T-cell (primary cell): ENCODE measurements at regions not wholly inside any gene's neighbourhood (a gene's known extent, or its start where the extent isn't known, plus 50 kb on each side); places are given as distances from the start of the nearest gene placed in this dataset.
A peak's percentile ranks its signal among the peaks of the same experiment; 100 is the strongest.

Experiments
- ATAC-seq, 4 experiments: fragments of 200-7000 bp in 3 of 4; fragments of 150-1000 bp in 1 of 4; cut with Tn5 transposase; replicated peaks in 1 of 4; 1 replicate in 3 of 4; 2 replicates in 1 of 4; pipeline ENCODE4 v1.10.0; 2021; ENCODE audit warnings: moderate library complexity in 3 of 4, mild to moderate bottlenecking in 2 of 4, moderate number of reproducible peaks in 1 of 4
- CTCF ChIA-PET, 2 donors: fragments of 300-600 bp; sonication (Branson Sonifier 250); formaldehyde crosslinking; loops; one replicate each; lab custom pipeline; 2022; ENCODE audit warnings: antibody characterized with exemption in 2 of 2; lab: Charles Lee
- POLR2A ChIA-PET, 2 donors: fragments of 300-600 bp; sonication (Branson Sonifier 250); formaldehyde crosslinking; loops; one replicate each; lab custom pipeline; 2022; ENCODE audit warnings: antibody characterized with exemption in 2 of 2; lab: Charles Lee
- DNase-seq, 35 experiments: peaks; one replicate each; pipeline versions ENCODE4 v3.0.0 to v3.0.0-alpha.2; 2013 to 2023
- H3K27ac ChIP-seq: one replicate; pipeline ENCODE4 v1.5.1; 2013; ENCODE audit warnings: low read length
- H3K27me3 ChIP-seq, 2 experiments: replicated peaks in 1 of 2; 1 replicate in 1 of 2; 2 replicates in 1 of 2; pipeline versions ENCODE4 v1.6.1 to v1.7.0; 2013; ENCODE audit warnings: low read length in 1 of 2, mixed read lengths in 1 of 2; ENCODE audit not compliant: control insufficient read depth in 2 of 2, insufficient read depth in 2 of 2; ENCODE audit errors: extremely low read depth in 1 of 2
- H3K36me3 ChIP-seq, 2 donors: 1 replicate in 1 of 2; 2 replicates in 1 of 2; pipeline versions ENCODE4 v1.6.1 to v1.7.0; 2013; ENCODE audit warnings: low read length in 1 of 2; ENCODE audit not compliant: control insufficient read depth in 2 of 2, insufficient read depth in 1 of 2; ENCODE audit errors: extremely low read depth in 1 of 2
- H3K4me1 ChIP-seq, 2 experiments: 1 replicate in 1 of 2; 2 replicates in 1 of 2; pipeline versions ENCODE4 v1.6.1 to v1.7.0; 2013; ENCODE audit warnings: low read length in 2 of 2, mixed read lengths in 1 of 2; ENCODE audit not compliant: insufficient read depth in 2 of 2, control insufficient read depth in 1 of 2; ENCODE audit errors: extremely low read depth in 1 of 2
- H3K4me3 ChIP-seq, 2 donors: 1 replicate in 1 of 2; 2 replicates in 1 of 2; pipeline versions ENCODE4 v1.5.1 to v1.7.0; 2013; ENCODE audit warnings: mild to moderate bottlenecking in 2 of 2, low read length in 1 of 2, moderate library complexity in 1 of 2; ENCODE audit not compliant: control insufficient read depth in 1 of 2; ENCODE audit errors: extremely low read depth in 1 of 2
- H3K9me3 ChIP-seq: 2 replicates; pipeline ENCODE4 v1.7.0; 2013
- H3K27ac Mint-ChIP-seq, 2 donors: one replicate each; pipeline ENCODE4 v1.8.0; 2020 to 2021; ENCODE audit warnings: mild to moderate bottlenecking in 2 of 2, mixed read lengths in 2 of 2
- H3K27me3 Mint-ChIP-seq, 2 donors: one replicate each; pipeline ENCODE4 v1.8.0; 2021 to 2022; ENCODE audit warnings: mixed read lengths in 2 of 2
- H3K36me3 Mint-ChIP-seq: one replicate; pipeline ENCODE4 v1.8.0; 2021; ENCODE audit warnings: mixed read lengths
- H3K4me1 Mint-ChIP-seq, 3 donors: one replicate each; pipeline ENCODE4 v1.8.0; 2020 to 2022; ENCODE audit warnings: mixed read lengths in 3 of 3, mild to moderate bottlenecking in 1 of 3
- H3K4me3 Mint-ChIP-seq, 3 donors: one replicate each; pipeline ENCODE4 v1.8.0; 2020 to 2022; ENCODE audit warnings: mild to moderate bottlenecking in 3 of 3, mixed read lengths in 3 of 3, moderate library complexity in 3 of 3
- H3K9me3 Mint-ChIP-seq, 3 donors: one replicate each; pipeline ENCODE4 v1.8.0; 2020 to 2022; ENCODE audit warnings: mixed read lengths in 3 of 3
- WGBS: methylation state at CpG from one replicate; pipeline ENCODE4 v1.1.5; 2013; ENCODE audit warnings: missing lambda C conversion rate; ENCODE audit not compliant: insufficient coverage; 5-methylcytosine and 5-hydroxymethylcytosine counted together

GRCh38 chr3:40961104-40961857, 238.0 kb upstream of the CTNNB1 start:
- Histone ChIP-seq H3K27ac (no peak overlapping the region), H3K27me3 (peaks cover 0 to 3% of the 10 kb centered on the region in 2 experiments), H3K36me3 (no peaks in the 10 kb centered on the region), H3K9me3 (no peaks in the 10 kb centered on the region), H3K4me1 (no peaks in the 10 kb centered on the region), H3K4me3 (no peak overlapping the region)
- Mint-ChIP-seq H3K36me3 (no peaks in the 10 kb centered on the region), H3K4me3 (no peak overlapping the region), H3K27ac (no peak overlapping the region), H3K27me3 (peaks cover 6 to 15% of the 10 kb centered on the region in 2 donors), H3K4me1 (no peaks in the 10 kb centered on the region), H3K9me3 (peaks cover 0 to 19% (median 10%) of the 10 kb centered on the region in 3 donors)
- ChIA-PET POLR2A (no interaction called here), CTCF (no interaction called here)
- WGBS = no CpG with 5 or more reads among the region's 5 CpGs
- DNase-seq = no peak
- no peak for ATAC-seq

DNA sequence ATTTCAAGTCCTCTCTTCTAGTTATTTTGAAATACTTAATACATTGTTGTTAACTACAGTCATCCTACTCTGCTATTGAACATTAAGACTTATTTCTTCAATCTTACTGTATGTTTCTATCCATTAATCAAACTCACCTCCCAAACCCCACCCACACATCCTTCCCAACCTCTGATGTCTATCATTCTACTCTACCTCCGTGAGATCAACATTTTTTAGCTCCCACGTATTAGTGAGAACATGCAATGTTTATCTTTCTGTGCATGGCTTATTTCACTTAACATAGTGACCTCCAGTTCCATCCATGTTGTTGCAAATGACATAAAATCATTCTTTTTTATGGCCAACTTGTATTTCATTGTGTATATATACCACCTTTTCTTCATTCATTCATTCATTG, 236.6 kb upstream of the CTNNB1 start:
- Histone ChIP-seq H3K4me3 (no peak overlapping the region), H3K4me1 (no peaks in the 10 kb centered on the region), H3K9me3 (no peaks in the 10 kb centered on the region), H3K27me3 (peaks cover 0 to 3% of the 10 kb centered on the region in 2 experiments), H3K36me3 (no peaks in the 10 kb centered on the region), H3K27ac (no peak overlapping the region)
- Mint-ChIP-seq H3K9me3 (peaks cover 0 to 13% (median 10%) of the 10 kb centered on the region in 3 donors), H3K4me3 (no peak overlapping the region), H3K27me3 (peaks cover 12 to 16% of the 10 kb centered on the region in 2 donors), H3K36me3 (no peaks in the 10 kb centered on the region), H3K4me1 (no peaks in the 10 kb centered on the region), H3K27ac (no peak overlapping the region)
- DNase-seq (no peak), ATAC-seq (no peak)
- POLR2A ChIA-PET = no interaction called here
- 90% methylated on average over 2 of the region's 2 CpGs for WGBS
- CTCF ChIA-PET = no interaction called here

DNA sequence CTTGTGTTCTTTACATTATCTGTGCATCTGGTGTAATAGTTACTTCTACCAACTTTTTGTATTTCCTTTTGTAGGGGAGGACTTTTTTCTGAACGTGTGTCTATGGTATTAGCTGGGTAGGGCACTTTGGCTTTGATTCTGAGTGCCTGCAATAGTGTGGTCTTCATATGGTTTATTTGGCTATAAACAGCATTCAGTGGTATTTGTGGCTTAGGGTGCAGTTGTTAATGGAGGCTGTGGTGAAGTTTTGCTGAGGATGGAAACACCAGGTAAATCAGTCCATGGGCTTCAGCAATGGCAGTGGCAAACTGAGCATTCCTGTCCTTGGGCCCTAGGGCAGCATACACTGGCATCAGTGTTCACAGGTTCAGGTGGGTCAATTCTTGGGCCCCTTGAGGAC, 230.6 kb upstream of the CTNNB1 start:
- H3K4me3 Mint-ChIP-seq = no peak overlapping the region

DNA sequence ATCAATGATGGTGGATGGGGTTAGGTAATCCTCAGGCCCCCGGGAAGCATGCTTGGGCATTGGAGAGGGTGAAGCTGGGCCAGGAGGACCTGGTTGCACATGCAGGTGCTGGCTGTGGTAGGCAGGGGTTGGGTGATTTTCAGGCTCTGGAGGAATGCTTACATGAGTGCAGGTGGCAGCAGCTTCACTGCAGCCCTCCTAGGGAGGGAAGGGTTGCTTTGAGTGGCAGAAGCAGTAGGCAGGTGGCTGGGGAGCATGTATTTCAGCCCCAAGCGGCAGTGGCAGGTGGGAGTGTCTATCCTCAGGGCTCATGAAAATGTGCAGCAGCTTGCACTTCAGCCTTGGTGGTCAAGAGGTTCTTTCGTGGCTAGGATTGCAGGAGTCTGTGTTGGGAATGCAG, 230.0 kb upstream of the CTNNB1 start:
- CTCF ChIA-PET = no interaction called here

More for the DNA sequence above, 230.6 kb upstream of the CTNNB1 start:
- H3K27ac ChIP-seq = no peak overlapping the region
- peaks cover 0 to 2% of the 10 kb centered on the region in 2 experiments for H3K4me1 ChIP-seq
- peaks cover 0 to 14% (median 9%) of the 10 kb centered on the region in 3 donors for H3K4me1 Mint-ChIP-seq
- H3K36me3 ChIP-seq = no peaks in the 10 kb centered on the region
- peaks cover 0 to 3% (median 3%) of the 10 kb centered on the region in 3 donors for H3K9me3 Mint-ChIP-seq
- H3K27me3 ChIP-seq = peaks cover 0 to 17% of the 10 kb centered on the region in 2 experiments
- H3K27ac Mint-ChIP-seq = no peak overlapping the region
- H3K27me3 Mint-ChIP-seq = peaks cover 27 to 39% of the 10 kb centered on the region in 2 donors
- POLR2A ChIA-PET = no interaction called here
- H3K4me3 ChIP-seq = no peak overlapping the region
- H3K9me3 ChIP-seq = no peaks in the 10 kb centered on the region
- no peak for DNase-seq
- no peak for ATAC-seq
- H3K36me3 Mint-ChIP-seq = no peaks in the 10 kb centered on the region
- 13% methylated on average over 1 of the region's 1 CpG for WGBS
- CTCF ChIA-PET = no interaction called here

DNA sequence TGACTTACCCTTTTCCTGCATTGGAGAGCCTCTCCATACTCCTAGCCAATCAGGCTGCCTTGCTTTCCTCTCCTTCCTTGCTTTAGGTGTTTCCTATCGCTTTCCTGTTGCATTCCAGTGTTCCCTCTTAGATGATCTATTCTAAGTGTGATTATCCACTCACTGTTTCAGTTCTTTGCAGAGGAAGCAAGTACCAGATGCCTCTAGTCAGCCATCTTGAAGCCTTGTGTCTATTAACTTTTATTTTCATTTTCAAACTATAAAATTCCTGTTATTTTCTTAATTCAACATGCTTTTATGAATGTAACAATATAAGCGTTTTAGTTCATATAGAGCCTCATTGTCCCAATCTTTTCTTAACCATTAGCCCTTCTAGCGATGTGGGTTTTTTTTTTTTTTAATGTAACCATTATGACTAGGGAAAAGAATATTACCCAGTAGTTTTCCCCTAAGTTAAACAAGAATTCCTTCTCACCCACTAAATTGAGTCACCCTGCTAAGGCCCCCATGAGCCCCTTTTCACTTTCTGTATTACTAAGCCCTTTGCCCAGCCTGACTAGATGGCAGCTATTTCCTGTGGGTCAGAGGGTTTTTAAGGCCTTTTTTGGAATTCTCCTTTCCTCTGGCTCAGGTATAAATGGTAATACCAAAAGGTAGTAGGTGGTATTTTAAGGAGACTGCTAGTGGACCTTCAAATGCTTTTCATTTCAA, 229.4 kb upstream of the CTNNB1 start:
- ChIA-PET POLR2A (no interaction called here), CTCF (no interaction called here)
- no peaks in the 10 kb centered on the region for H3K36me3 Mint-ChIP-seq
- no peaks in the 10 kb centered on the region for H3K36me3 ChIP-seq
- H3K4me1 ChIP-seq = peaks cover 0 to 2% of the 10 kb centered on the region in 2 experiments
- no peak for ATAC-seq
- peaks cover 29 to 45% of the 10 kb centered on the region in 2 donors for H3K27me3 Mint-ChIP-seq
- H3K27ac Mint-ChIP-seq = no peak overlapping the region
- no peaks in the 10 kb centered on the region for H3K9me3 Mint-ChIP-seq
- no peak overlapping the region for H3K4me3 Mint-ChIP-seq
- H3K27ac ChIP-seq = no peak overlapping the region
- no peak for DNase-seq
- WGBS = no CpG with 5 or more reads among the region's 3 CpGs
- H3K4me3 ChIP-seq = no peak overlapping the region
- no peaks in the 10 kb centered on the region for H3K9me3 ChIP-seq
- peaks cover 0 to 17% of the 10 kb centered on the region in 2 experiments for H3K27me3 ChIP-seq
- H3K4me1 Mint-ChIP-seq = peaks cover 0 to 14% (median 9%) of the 10 kb centered on the region in 3 donors

More for the DNA sequence above, 230.0 kb upstream of the CTNNB1 start:
- WGBS = 79% methylated on average over 2 of the region's 3 CpGs
- no peaks in the 10 kb centered on the region for H3K36me3 Mint-ChIP-seq
- no peak for ATAC-seq
- POLR2A ChIA-PET = no interaction called here
- no peaks in the 10 kb centered on the region for H3K9me3 ChIP-seq
- peaks cover 0 to 17% of the 10 kb centered on the region in 2 experiments for H3K27me3 ChIP-seq
- no peak overlapping the region for H3K27ac Mint-ChIP-seq
- peaks cover 0 to 14% (median 9%) of the 10 kb centered on the region in 3 donors for H3K4me1 Mint-ChIP-seq
- H3K36me3 ChIP-seq = no peaks in the 10 kb centered on the region
- no peak overlapping the region for H3K27ac ChIP-seq
- H3K9me3 Mint-ChIP-seq = peaks cover 0 to 1% (median 0%) of the 10 kb centered on the region in 3 donors
- H3K27me3 Mint-ChIP-seq = peaks cover 29 to 45% of the 10 kb centered on the region in 2 donors
- H3K4me3 Mint-ChIP-seq = no peak overlapping the region
- DNase-seq = no peak
- peaks cover 0 to 2% of the 10 kb centered on the region in 2 experiments for H3K4me1 ChIP-seq
- no peak overlapping the region for H3K4me3 ChIP-seq

- H3K9me3 Mint-ChIP-seq = no peaks in the 10 kb centered on the region
Measured at GRCh38 chr3:40971191-40972168, 227.8 kb upstream of the CTNNB1 start.

More at GRCh38 chr3:40971191-40972168, 227.8 kb upstream of the CTNNB1 start:
- Mint-ChIP-seq H3K27me3 (peaks cover 21 to 38% of the 10 kb centered on the region in 2 donors), H3K36me3 (no peaks in the 10 kb centered on the region), H3K4me3 (no peak overlapping the region), H3K4me1 (peaks cover 0 to 14% (median 9%) of the 10 kb centered on the region in 3 donors), H3K27ac (peak overlapping the region; percentile 59 to 68)
- POLR2A ChIA-PET = no interaction called here
- peaks cover 0 to 2% of the 10 kb centered on the region in 2 experiments for H3K4me1 ChIP-seq
- H3K27me3 ChIP-seq = peaks cover 0 to 13% of the 10 kb centered on the region in 2 experiments
- no peak overlapping the region for H3K4me3 ChIP-seq
- WGBS = 19% methylated on average over 4 of the region's 10 CpGs
- CTCF ChIA-PET = no interaction called here
- ATAC-seq (peak in 1 of 4 experiments; percentile 26), DNase-seq (peak in 3 of 35 experiments; percentile 2 to 9 (median 4))
- H3K9me3 ChIP-seq = no peaks in the 10 kb centered on the region
- H3K27ac ChIP-seq = no peak overlapping the region
- H3K36me3 ChIP-seq = no peaks in the 10 kb centered on the region
